Nephron progenitor cell (in vitro differentiated cells): ENCODE measurements at regions not wholly inside any gene's neighbourhood (a gene's known extent, or its start where the extent isn't known, plus 50 kb on each side); places are given as distances from the start of the nearest gene placed in this dataset.
A peak's percentile ranks its signal among the peaks of the same experiment; 100 is the strongest.

Experiments used
- DNase-seq: peaks from one replicate; pipeline ENCODE4 v3.0.0; 2021
- H3K27ac Mint-ChIP-seq: 2 replicates; pipeline ENCODE4 v1.8.0; 2021; ENCODE audit warnings: mild to moderate bottlenecking, moderate library complexity, mixed read lengths
- H3K27me3 Mint-ChIP-seq: 2 replicates; pipeline ENCODE4 v1.8.0; 2021; ENCODE audit warnings: mild to moderate bottlenecking, low read depth, mixed read lengths; ENCODE audit not compliant: poor library complexity
- H3K36me3 Mint-ChIP-seq: 2 replicates; pipeline ENCODE4 v1.8.0; 2021; ENCODE audit warnings: low read depth, mixed read lengths
- H3K4me1 Mint-ChIP-seq: 2 replicates; pipeline ENCODE4 v1.8.0; 2021; ENCODE audit warnings: mixed read lengths
- H3K4me3 Mint-ChIP-seq: 2 replicates; pipeline ENCODE4 v1.8.0; 2021; ENCODE audit warnings: mild to moderate bottlenecking, moderate library complexity, mixed read lengths
- H3K9me3 Mint-ChIP-seq: 2 replicates; pipeline ENCODE4 v1.8.0; 2021; ENCODE audit warnings: mild to moderate bottlenecking, moderate library complexity, mixed read lengths
- CTCF ChIP-seq: fragments of 200-600 bp; sonication (generic); IDR thresholded peaks from 2 replicates; pipeline ENCODE4 v1.5.0; 2021; ENCODE audit warnings: antibody characterized with exemption

- no peak overlapping the region for H3K4me3 Mint-ChIP-seq
- H3K27ac Mint-ChIP-seq, result peak overlapping the region; percentile 68
- no peak for TF ChIP-seq CTCF
- H3K36me3 Mint-ChIP-seq, result peaks cover 19% of the 10 kb centered on the region
- DNase-seq, result peak; percentile 35
- H3K9me3 Mint-ChIP-seq, result peaks cover 37% of the 10 kb centered on the region
- peaks cover 20% of the 10 kb centered on the region for H3K4me1 Mint-ChIP-seq
- no peaks in the 10 kb centered on the region for H3K27me3 Mint-ChIP-seq
These were observed 290.1 kb upstream of the CHRNA7 start for GRCh38 chr15:31740203-31740602.

- DNase-seq, result no peak
- no peak overlapping the region for H3K4me3 Mint-ChIP-seq
- TF ChIP-seq CTCF, result no peak
- peaks cover under 1% of the 10 kb centered on the region for H3K4me1 Mint-ChIP-seq
- peaks cover 19% of the 10 kb centered on the region for H3K36me3 Mint-ChIP-seq
- H3K27me3 Mint-ChIP-seq, result peaks cover under 1% of the 10 kb centered on the region
- no peak overlapping the region for H3K27ac Mint-ChIP-seq
- H3K9me3 Mint-ChIP-seq, result peaks cover 40% of the 10 kb centered on the region
These were observed 284.5 kb upstream of the CHRNA7 start for GRCh38 chr15:31745841-31746240.

GRCh38 chr15:31752065-31752762 lies 278.1 kb upstream of the CHRNA7 start:
- Mint-ChIP-seq H3K4me1 (no peaks in the 10 kb centered on the region), H3K27me3 (peaks cover 10% of the 10 kb centered on the region), H3K9me3 (peaks cover 5% of the 10 kb centered on the region), H3K27ac (no peak overlapping the region), H3K36me3 (no peaks in the 10 kb centered on the region), H3K4me3 (no peak overlapping the region)
- TF ChIP-seq CTCF, result no peak
- DNase-seq, result no peak

GRCh38 chr15:31752905-31753304 lies 277.4 kb upstream of the CHRNA7 start:
- H3K27me3 Mint-ChIP-seq, result peaks cover 10% of the 10 kb centered on the region
- no peak overlapping the region for H3K27ac Mint-ChIP-seq
- peaks cover 5% of the 10 kb centered on the region for H3K9me3 Mint-ChIP-seq
- no peak for TF ChIP-seq CTCF
- H3K4me3 Mint-ChIP-seq, result no peak overlapping the region
- no peak for DNase-seq
- no peaks in the 10 kb centered on the region for H3K36me3 Mint-ChIP-seq
- no peaks in the 10 kb centered on the region for H3K4me1 Mint-ChIP-seq

- H3K36me3 Mint-ChIP-seq, result no peaks in the 10 kb centered on the region
- H3K27me3 Mint-ChIP-seq, result peaks cover 7% of the 10 kb centered on the region
- no peak overlapping the region for H3K27ac Mint-ChIP-seq
- no peak overlapping the region for H3K4me3 Mint-ChIP-seq
- no peak for TF ChIP-seq CTCF
- no peaks in the 10 kb centered on the region for H3K9me3 Mint-ChIP-seq
- H3K4me1 Mint-ChIP-seq, result no peaks in the 10 kb centered on the region
- no peak for DNase-seq
These were observed 272.2 kb upstream of the CHRNA7 start for GRCh38 chr15:31758126-31758525.

GRCh38 chr15:31768055-31768454 lies 262.3 kb upstream of the CHRNA7 start:
- Mint-ChIP-seq H3K36me3 (no peaks in the 10 kb centered on the region), H3K27ac (no peak overlapping the region), H3K27me3 (peaks cover 3% of the 10 kb centered on the region), H3K4me3 (no peak overlapping the region), H3K4me1 (no peaks in the 10 kb centered on the region), H3K9me3 (no peaks in the 10 kb centered on the region)
- TF ChIP-seq CTCF, result no peak
- no peak for DNase-seq
